ENCODE measurements at regions not wholly inside any gene's neighbourhood (a gene's known extent, or its start where the extent isn't known, plus 50 kb on each side); places are given as distances from the start of the nearest gene placed in this dataset.

DNA sequence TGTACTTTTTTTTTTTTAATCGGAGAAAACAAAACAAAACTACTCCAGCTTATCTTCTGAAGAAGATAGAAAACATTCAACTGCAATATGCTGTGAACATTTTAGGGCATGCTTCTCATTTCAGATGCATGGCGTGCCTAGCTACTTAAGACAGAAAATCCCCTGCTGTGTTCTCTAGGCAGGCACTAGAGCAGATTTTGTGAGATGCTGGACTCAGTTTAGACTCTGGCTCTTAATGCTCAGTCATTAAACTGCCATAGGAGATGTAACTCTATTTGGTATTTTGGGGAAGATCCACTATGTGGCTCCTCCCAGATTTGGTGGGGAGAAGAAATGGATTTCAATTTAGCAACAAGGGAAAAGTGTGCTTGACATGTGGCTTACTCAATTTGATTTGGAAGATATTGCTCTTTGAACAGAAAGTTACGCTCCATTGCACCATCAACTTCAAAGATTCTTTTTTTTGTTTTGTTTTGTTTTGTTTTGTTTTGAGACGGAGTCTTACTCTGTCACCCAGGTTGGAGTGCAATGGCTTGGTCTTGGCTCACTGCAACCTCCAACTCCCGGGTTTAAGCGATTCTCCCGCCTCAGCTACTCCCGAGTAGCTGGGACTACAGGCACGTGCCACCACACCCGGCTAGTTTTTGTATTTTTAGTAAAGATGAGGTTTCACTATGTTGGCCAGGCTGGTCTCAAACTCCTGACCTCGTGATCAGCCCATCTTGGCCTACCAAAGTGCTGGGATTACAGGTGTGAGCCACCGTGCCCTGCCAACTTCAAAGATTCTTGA, 62.0 kb upstream of the LEKR1 start:
- peaks cover 1% of the 10 kb centered on the region for H3K27me3 Mint-ChIP-seq (ENCODE audit: unreplicated experiment)
- peaks cover 5% of the 10 kb centered on the region for H3K4me1 Mint-ChIP-seq (ENCODE audit: unreplicated experiment)
- H3K4me3 Mint-ChIP-seq (ENCODE audit: unreplicated experiment) = no peak overlapping the region
- TF ChIP-seq, protein P1, sequence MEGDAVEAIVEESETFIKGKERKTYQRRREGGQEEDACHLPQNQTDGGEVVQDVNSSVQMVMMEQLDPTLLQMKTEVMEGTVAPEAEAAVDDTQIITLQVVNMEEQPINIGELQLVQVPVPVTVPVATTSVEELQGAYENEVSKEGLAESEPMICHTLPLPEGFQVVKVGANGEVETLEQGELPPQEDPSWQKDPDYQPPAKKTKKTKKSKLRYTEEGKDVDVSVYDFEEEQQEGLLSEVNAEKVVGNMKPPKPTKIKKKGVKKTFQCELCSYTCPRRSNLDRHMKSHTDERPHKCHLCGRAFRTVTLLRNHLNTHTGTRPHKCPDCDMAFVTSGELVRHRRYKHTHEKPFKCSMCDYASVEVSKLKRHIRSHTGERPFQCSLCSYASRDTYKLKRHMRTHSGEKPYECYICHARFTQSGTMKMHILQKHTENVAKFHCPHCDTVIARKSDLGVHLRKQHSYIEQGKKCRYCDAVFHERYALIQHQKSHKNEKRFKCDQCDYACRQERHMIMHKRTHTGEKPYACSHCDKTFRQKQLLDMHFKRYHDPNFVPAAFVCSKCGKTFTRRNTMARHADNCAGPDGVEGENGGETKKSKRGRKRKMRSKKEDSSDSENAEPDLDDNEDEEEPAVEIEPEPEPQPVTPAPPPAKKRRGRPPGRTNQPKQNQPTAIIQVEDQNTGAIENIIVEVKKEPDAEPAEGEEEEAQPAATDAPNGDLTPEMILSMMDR (IDR thresholded peaks at IDR 0.05; ENCODE audit: unreplicated experiment) = no peak
- H3K9me3 Mint-ChIP-seq (ENCODE audit: unreplicated experiment) = no peaks in the 10 kb centered on the region
- no peak for DNase-seq (ENCODE audit: low spot score)
- H3K36me3 Mint-ChIP-seq (ENCODE audit: low read depth, unreplicated experiment) = no peaks in the 10 kb centered on the region
- no peak overlapping the region for H3K27ac Mint-ChIP-seq (ENCODE audit: unreplicated experiment)

DNA sequence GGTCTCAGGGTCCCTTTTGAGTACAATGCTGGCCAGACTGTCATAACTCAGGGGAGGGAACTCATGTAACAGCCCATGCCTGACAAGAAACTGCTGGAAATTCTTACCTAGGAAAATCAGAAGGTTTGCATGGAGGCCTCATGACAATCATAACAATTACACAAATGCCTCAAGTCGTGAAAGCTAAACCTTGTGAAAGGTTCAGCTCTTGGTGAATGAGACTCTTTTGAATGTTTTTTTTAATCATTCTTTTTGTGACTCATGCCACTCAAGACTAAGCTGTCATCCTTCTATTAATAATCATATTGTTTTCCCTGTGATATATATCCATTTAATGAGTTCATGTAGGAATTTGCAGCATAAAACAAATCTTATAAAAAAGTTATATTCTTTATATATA, 61.4 kb upstream of the LEKR1 start:
- H3K4me3 Mint-ChIP-seq (ENCODE audit: unreplicated experiment) = no peak overlapping the region
- no peaks in the 10 kb centered on the region for H3K9me3 Mint-ChIP-seq (ENCODE audit: unreplicated experiment)
- H3K36me3 Mint-ChIP-seq (ENCODE audit: low read depth, unreplicated experiment) = no peaks in the 10 kb centered on the region
- TF ChIP-seq, protein P1 (IDR thresholded peaks at IDR 0.05; ENCODE audit: unreplicated experiment) = no peak
- H3K4me1 Mint-ChIP-seq (ENCODE audit: unreplicated experiment) = peaks cover 5% of the 10 kb centered on the region
- no peak overlapping the region for H3K27ac Mint-ChIP-seq (ENCODE audit: unreplicated experiment)
- peaks cover 1% of the 10 kb centered on the region for H3K27me3 Mint-ChIP-seq (ENCODE audit: unreplicated experiment)
- DNase-seq (ENCODE audit: low spot score) = no peak

DNA sequence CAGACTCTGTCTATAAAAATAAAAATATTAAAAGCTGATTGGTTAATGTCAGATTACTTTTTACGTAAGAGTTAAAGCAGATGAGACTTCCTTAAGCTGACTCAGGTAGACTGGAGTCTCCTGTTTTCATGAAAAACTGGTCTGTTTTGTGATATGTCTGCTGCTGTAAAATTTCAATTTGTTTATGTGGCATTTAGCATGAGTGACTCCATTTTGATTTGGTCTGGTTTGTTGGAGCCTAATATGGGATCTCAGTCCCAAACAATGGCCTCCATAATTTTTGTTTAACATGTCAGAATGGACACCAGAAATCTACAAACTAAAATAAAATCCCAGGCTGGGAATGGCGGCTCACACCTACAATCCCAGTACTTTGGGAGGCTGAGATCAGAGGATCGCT, 57.8 kb upstream of the LEKR1 start:
- H3K36me3 Mint-ChIP-seq (ENCODE audit: low read depth, unreplicated experiment) = no peaks in the 10 kb centered on the region
- H3K27ac Mint-ChIP-seq (ENCODE audit: unreplicated experiment) = no peak overlapping the region
- H3K27me3 Mint-ChIP-seq (ENCODE audit: unreplicated experiment) = no peaks in the 10 kb centered on the region
- no peak for DNase-seq (ENCODE audit: low spot score)
- H3K9me3 Mint-ChIP-seq (ENCODE audit: unreplicated experiment) = no peaks in the 10 kb centered on the region
- TF ChIP-seq, protein P1 (IDR thresholded peaks at IDR 0.05; ENCODE audit: unreplicated experiment) = no peak
- peaks cover 6% of the 10 kb centered on the region for H3K4me1 Mint-ChIP-seq (ENCODE audit: unreplicated experiment)
- H3K4me3 Mint-ChIP-seq (ENCODE audit: unreplicated experiment) = no peak overlapping the region

DNA sequence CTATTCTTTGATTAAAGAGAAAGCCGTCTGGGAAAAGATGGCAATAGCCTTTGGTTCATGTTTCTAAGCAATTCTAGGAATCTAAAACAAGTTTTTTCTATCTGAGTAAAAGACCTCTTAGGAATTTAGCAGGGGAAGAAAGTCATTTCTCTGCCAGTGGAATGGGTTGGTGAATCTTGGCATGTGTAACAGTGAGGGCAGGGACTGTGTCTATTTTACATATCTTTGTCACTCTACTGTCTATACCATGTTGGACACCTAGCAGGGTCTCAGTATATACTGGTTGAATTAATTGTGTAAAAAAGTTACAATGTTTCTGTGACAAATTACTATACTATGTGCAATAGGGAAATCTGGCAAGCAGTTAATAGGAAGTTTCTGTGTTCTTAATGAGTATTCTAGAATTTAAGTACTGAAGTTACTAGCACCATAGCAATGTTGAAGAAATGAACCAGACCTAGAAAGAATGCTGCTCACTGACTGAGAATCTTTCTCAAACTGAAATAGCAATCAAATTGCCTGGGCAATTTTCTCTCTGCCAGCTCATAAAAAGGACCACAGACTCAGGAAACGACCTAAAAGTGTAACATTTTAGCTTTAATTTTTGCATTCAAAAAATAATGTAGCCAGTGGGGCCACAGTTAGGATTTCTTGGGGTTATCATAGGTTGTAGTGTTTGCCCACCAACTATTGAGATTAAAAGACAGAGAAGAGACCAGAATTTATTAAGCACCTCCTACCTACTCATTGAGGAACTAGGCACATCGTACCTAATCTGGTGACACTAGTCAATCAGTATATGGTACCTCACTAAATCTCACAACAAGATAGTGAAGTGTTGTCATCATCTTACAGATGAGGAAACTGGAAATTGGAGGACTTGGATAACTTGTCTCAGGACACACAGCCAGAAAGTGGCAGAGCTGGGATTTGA, 56.2 kb upstream of the LEKR1 start:
- H3K27ac Mint-ChIP-seq (ENCODE audit: unreplicated experiment) = no peak overlapping the region
- TF ChIP-seq, protein P1 (IDR thresholded peaks at IDR 0.05; ENCODE audit: unreplicated experiment) = no peak

More for the DNA sequence above, 56.2 kb upstream of the LEKR1 start:
- Mint-ChIP-seq H3K27me3 (ENCODE audit: unreplicated experiment) (no peaks in the 10 kb centered on the region), H3K9me3 (ENCODE audit: unreplicated experiment) (no peaks in the 10 kb centered on the region), H3K4me1 (ENCODE audit: unreplicated experiment) (peaks cover 6% of the 10 kb centered on the region), H3K4me3 (ENCODE audit: unreplicated experiment) (no peak overlapping the region), H3K36me3 (ENCODE audit: low read depth, unreplicated experiment) (no peaks in the 10 kb centered on the region)
- DNase-seq (ENCODE audit: low spot score) = no peak
